Esophagus muscularis mucosa (tissue), 3 donors: ENCODE measurements at regions not wholly inside any gene's neighbourhood (a gene's known extent, or its start where the extent isn't known, plus 50 kb on each side); places are given as distances from the start of the nearest gene placed in this dataset.

Experiments used
- CTCF ChIP-seq, 3 experiments: fragments of 200-600 bp in 2 of 3; fragments of 450-650 bp in 1 of 3; sonication (generic) in 2 of 3; IDR thresholded peaks; one replicate each; pipeline ENCODE4 v1.5.1; 2017 to 2019; ENCODE audit warnings: antibody characterized with exemption in 3 of 3, mild to moderate bottlenecking in 2 of 3, moderate library complexity in 1 of 3
- POLR2A ChIP-seq: fragments of 450-650 bp; IDR thresholded peaks from one replicate; pipeline ENCODE4 v1.6.1; 2017; ENCODE audit warnings: antibody characterized with exemption, moderate library complexity, mild to moderate bottlenecking, low read depth

DNA sequence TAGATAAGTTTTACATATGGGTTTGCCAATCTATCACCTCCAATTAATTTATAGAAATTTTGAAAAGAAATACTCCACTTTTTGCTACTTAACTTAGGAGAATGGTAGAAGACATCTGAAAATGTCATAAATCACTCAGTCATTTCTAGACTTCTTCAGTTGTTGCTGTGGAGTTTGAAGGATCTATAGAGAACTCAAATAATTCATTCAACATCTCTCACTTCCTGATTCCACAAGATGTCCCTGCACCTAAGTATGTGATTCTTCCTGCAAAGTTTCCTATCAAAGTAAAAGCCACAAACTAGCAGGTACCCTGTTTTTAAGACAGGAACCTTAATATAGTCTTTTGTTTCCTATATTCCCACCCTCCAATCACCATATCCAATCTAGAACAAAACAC, 297.1 kb upstream of the ATP10B start:
- TF ChIP-seq POLR2A, result no peak
- no peak for TF ChIP-seq CTCF (IDR thresholded peaks at IDR 0.05)
